Kidney (tissue), 13 donors: ENCODE measurements at regions not wholly inside any gene's neighbourhood (a gene's known extent, or its start where the extent isn't known, plus 50 kb on each side); places are given as distances from the start of the nearest gene placed in this dataset.

ENCODE experiments used
- DNase-seq, 5 donors: peaks; one replicate each; pipeline ENCODE4 v3.0.0-alpha.2; 2013 to 2020
- FAIRE-seq: peaks from 2 replicates; lab custom pipeline; 2012; peaks lifted over from hg19 to GRCh38; lab: Jason Lieb, UNC
- H3K27ac ChIP-seq, 2 donors: one replicate each; pipeline ENCODE4 v1.7.0; 2013; ENCODE audit warnings: low read depth in 2 of 2, low read length in 2 of 2, inconsistent platforms in 1 of 2
- H3K27me3 ChIP-seq: one replicate; pipeline ENCODE4 v1.7.1; 2013; ENCODE audit warnings: low read length, inconsistent platforms; ENCODE audit not compliant: control insufficient read depth, insufficient read depth
- H3K36me3 ChIP-seq, 3 donors: one replicate each; pipeline versions ENCODE4 v1.7.0 to v1.7.1; 2013; ENCODE audit warnings: low read length in 3 of 3, control low read depth in 1 of 3, inconsistent platforms in 1 of 3; ENCODE audit not compliant: insufficient read depth in 3 of 3, control insufficient read depth in 2 of 3
- H3K4me1 ChIP-seq, 3 donors: one replicate each; pipeline versions ENCODE4 v1.7.0 to v1.7.1; 2013; ENCODE audit warnings: low read length in 3 of 3, inconsistent platforms in 1 of 3, low read depth in 1 of 3; ENCODE audit not compliant: control insufficient read depth in 2 of 3, insufficient read depth in 2 of 3
- H3K4me3 ChIP-seq, 3 donors: one replicate each; pipeline versions ENCODE4 v1.7.0 to v1.8.1; 2013; ENCODE audit warnings: low read length in 3 of 3, control low read depth in 1 of 3, inconsistent platforms in 1 of 3
- H3K9ac ChIP-seq, 3 donors: one replicate each; pipeline versions ENCODE4 v1.7.0 to v1.7.1; 2013; ENCODE audit warnings: low read length in 3 of 3, control low read depth in 1 of 3, inconsistent platforms in 1 of 3
- H3K9me3 ChIP-seq, 3 donors: one replicate each; pipeline versions ENCODE4 v1.7.0 to v1.7.1; 2013; ENCODE audit warnings: low read length in 3 of 3, control low read depth in 1 of 3, inconsistent platforms in 1 of 3; ENCODE audit not compliant: control insufficient read depth in 2 of 3, insufficient read depth in 1 of 3
- CTCF ChIP-seq: IDR thresholded peaks from 3 replicates; pipeline ENCODE4 v1.5.1; 2012; ENCODE audit warnings: mild to moderate bottlenecking, moderate library complexity, borderline replicate concordance; ENCODE audit not compliant: insufficient read depth; ENCODE audit errors: extremely low read depth
- intact Hi-C: fragments of 100-400 bp; cut with DNase I; formaldehyde crosslinking; loops from one replicate; pipeline ENCODE4 v1.11.1; 2022
- donor health status: control.
- donor health status: control.
- donor health status: control.
- donor health status: control.
- donor health status: control.
- donor health status: DM: yes; HTN: yes; CAD: no.
- donor health status: Normal renal cell carcinoma (clear cell type).

GRCh38 chr2:13917958-13918357 is 714.6 kb upstream of the LRATD1 start:
- FAIRE-seq (no peak), DNase-seq (no peak)
- Histone ChIP-seq H3K9ac (no peak overlapping the region), H3K27me3 (no peaks in the 10 kb centered on the region), H3K4me3 (no peak overlapping the region), H3K4me1 (no peaks in the 10 kb centered on the region), H3K27ac (no peak overlapping the region), H3K9me3 (no peaks in the 10 kb centered on the region), H3K36me3 (no peaks in the 10 kb centered on the region)
- no peak for TF ChIP-seq CTCF
- intact Hi-C loops = no loop called here

GRCh38 chr2:13919981-13920382 is 712.5 kb upstream of the LRATD1 start:
- intact Hi-C loops = no loop called here

GRCh38 chr2:13921245-13921644 is 711.3 kb upstream of the LRATD1 start:
- no peak for TF ChIP-seq CTCF
- no peak for FAIRE-seq
- intact Hi-C loops = no loop called here

More at GRCh38 chr2:13919981-13920382, 712.5 kb upstream of the LRATD1 start:
- DNase-seq (no peak), FAIRE-seq (no peak)
- Histone ChIP-seq H3K36me3 (no peaks in the 10 kb centered on the region), H3K9me3 (no peaks in the 10 kb centered on the region), H3K27ac (no peak overlapping the region), H3K27me3 (no peaks in the 10 kb centered on the region), H3K9ac (no peak overlapping the region), H3K4me3 (no peak overlapping the region), H3K4me1 (no peaks in the 10 kb centered on the region)
- TF ChIP-seq CTCF = no peak

GRCh38 chr2:13923823-13924222 is 708.7 kb upstream of the LRATD1 start:
- FAIRE-seq = no peak
- intact Hi-C loops = no loop called here

More at GRCh38 chr2:13921245-13921644, 711.3 kb upstream of the LRATD1 start:
- H3K36me3 ChIP-seq = no peaks in the 10 kb centered on the region
- no peaks in the 10 kb centered on the region for H3K27me3 ChIP-seq
- no peak for DNase-seq
- H3K9me3 ChIP-seq = no peaks in the 10 kb centered on the region
- no peak overlapping the region for H3K9ac ChIP-seq
- no peaks in the 10 kb centered on the region for H3K4me1 ChIP-seq
- H3K4me3 ChIP-seq = no peak overlapping the region
- no peak overlapping the region for H3K27ac ChIP-seq

More at GRCh38 chr2:13923823-13924222, 708.7 kb upstream of the LRATD1 start:
- no peak overlapping the region for H3K27ac ChIP-seq
- H3K9ac ChIP-seq = no peak overlapping the region
- H3K9me3 ChIP-seq = no peaks in the 10 kb centered on the region
- no peaks in the 10 kb centered on the region for H3K4me1 ChIP-seq
- H3K4me3 ChIP-seq = no peak overlapping the region
- no peaks in the 10 kb centered on the region for H3K36me3 ChIP-seq
- DNase-seq = no peak
- H3K27me3 ChIP-seq = no peaks in the 10 kb centered on the region
- TF ChIP-seq CTCF = no peak
